HEK293 (cell line): ENCODE measurements at regions not wholly inside any gene's neighbourhood (a gene's known extent, or its start where the extent isn't known, plus 50 kb on each side); places are given as distances from the start of the nearest gene placed in this dataset.
A peak's percentile ranks its signal among the peaks of the same experiment; 100 is the strongest.
"Not testable (repeated sequence)": the region's sequence is repeated elsewhere in the genome, so short reads cannot be mapped to it uniquely, and the experiment has no call there.

ENCODE experiments used
- CTCF ChIA-PET: fragments of 350-600 bp; formaldehyde crosslinking; extraction: SDS; loops from one replicate; lab custom pipeline; 2021; ENCODE audit warnings: antibody characterized with exemption; lab: Yijun Ruan, JAX
- POLR2A ChIA-PET: fragments of 300-600 bp; formaldehyde crosslinking; extraction: SDS; loops from one replicate; lab custom pipeline; 2020; ENCODE audit warnings: antibody characterized with exemption, inconsistent platforms; lab: Yijun Ruan, JAX
- H3K27ac ChIP-seq: fragments of 200-500 bp; sonication (Bioruptor generic); 2 replicates; pipeline ENCODE4 v1.5.1; 2014; ENCODE audit warnings: low read depth, low read length, control low read depth, inconsistent platforms; ENCODE audit errors: extremely low read depth
- H3K36me3 ChIP-seq, 2 experiments: fragments of 200-500 bp in 1 of 2; sonication (Bioruptor generic) in 1 of 2; 1 replicate in 1 of 2; 2 replicates in 1 of 2; pipeline ENCODE4 v1.5.1; 2014 to 2017; ENCODE audit warnings: inconsistent platforms in 2 of 2, low read length in 2 of 2; ENCODE audit not compliant: control insufficient read depth in 2 of 2, insufficient read depth in 1 of 2
- H3K4me1 ChIP-seq: fragments of 200-500 bp; sonication (Bioruptor generic); 2 replicates; pipeline ENCODE4 v1.5.1; 2014; ENCODE audit warnings: mild to moderate bottlenecking, low read length, inconsistent platforms; ENCODE audit not compliant: control insufficient read depth, insufficient read depth
- H3K4me3 ChIP-seq: 2 replicates; pipeline ENCODE4 v1.5.1; 2011; ENCODE audit warnings: low read depth, mild to moderate bottlenecking, control low read depth, low read length, moderate library complexity
- H3K9me3 ChIP-seq: fragments of 200-500 bp; sonication (Bioruptor generic); 2 replicates; pipeline ENCODE4 v1.5.1; 2014; ENCODE audit warnings: low read depth, low read length, inconsistent platforms; ENCODE audit not compliant: control insufficient read depth, insufficient read depth
- HIC1 ChIP-seq: fragments of 450-650 bp; formaldehyde crosslinking; IDR thresholded peaks from 2 replicates; pipeline ENCODE4 v1.5.1; 2016; ENCODE audit warnings: missing biosample characterization, missing genetic modification characterization
- KLF1 ChIP-seq: fragments of 450-650 bp; formaldehyde crosslinking; IDR thresholded peaks from 2 replicates; pipeline ENCODE4 v1.5.1; 2016; ENCODE audit warnings: missing biosample characterization, missing genetic modification characterization
- MEIS1 ChIP-seq: sonication (generic); formaldehyde crosslinking; IDR thresholded peaks from 2 replicates; pipeline ENCODE4 v1.8.1; 2022; ENCODE audit warnings: missing genetic modification reagents, mild to moderate bottlenecking, borderline replicate concordance
- PBX3 ChIP-seq: sonication (generic); formaldehyde crosslinking; IDR thresholded peaks from 2 replicates; pipeline ENCODE4 v1.8.1; 2022; ENCODE audit warnings: mild to moderate bottlenecking, moderate library complexity, missing genetic modification reagents
- YY2 ChIP-seq: fragments of 450-650 bp; formaldehyde crosslinking; IDR thresholded peaks from 2 replicates; pipeline ENCODE4 v1.5.1; 2016; ENCODE audit warnings: missing biosample characterization, missing genetic modification characterization
- ZIC2 ChIP-seq: fragments of 450-650 bp; formaldehyde crosslinking; IDR thresholded peaks from 2 replicates; pipeline ENCODE4 v1.5.1; 2016; ENCODE audit warnings: missing biosample characterization, missing genetic modification characterization
- ZNF148 ChIP-seq: fragments of 450-650 bp; formaldehyde crosslinking; IDR thresholded peaks from 2 replicates; pipeline ENCODE4 v1.5.0; 2017; ENCODE audit warnings: missing biosample characterization, missing genetic modification characterization, borderline replicate concordance
- ZNF530 ChIP-seq: fragments of 450-650 bp; formaldehyde crosslinking; IDR thresholded peaks from 2 replicates; pipeline ENCODE4 v1.5.1; 2016; ENCODE audit warnings: low read depth, missing biosample characterization, missing genetic modification characterization
- ZNF692 ChIP-seq: fragments of 450-650 bp; formaldehyde crosslinking; IDR thresholded peaks from 2 replicates; pipeline ENCODE4 v1.5.1; 2016; ENCODE audit warnings: missing biosample characterization, missing genetic modification characterization
- ZXDB ChIP-seq: fragments of 450-650 bp; formaldehyde crosslinking; IDR thresholded peaks from 2 replicates; pipeline ENCODE4 v1.5.1; 2016; ENCODE audit warnings: missing biosample characterization, missing genetic modification characterization

- H3K4me3 ChIP-seq: no peak overlapping the region
- H3K9me3 ChIP-seq: no peaks in the 10 kb centered on the region
- no peak for TF ChIP-seq MEIS1 (CRISPR knock-in tag)
- TF ChIP-seq ZNF530 (tag by site-specific recombination): no peak
- no peak for TF ChIP-seq YY2 (tag by site-specific recombination)
- TF ChIP-seq KLF1 (tag by site-specific recombination): no peak
- TF ChIP-seq ZNF148 (tag by site-specific recombination): no peak
- no peak for TF ChIP-seq ZXDB (tag by site-specific recombination)
- no peak for TF ChIP-seq ZNF692 (tag by site-specific recombination)
- no peak for TF ChIP-seq PBX3
- no peak overlapping the region for H3K27ac ChIP-seq
- ChIA-PET CTCF (no interaction called here), POLR2A (no interaction called here)
- H3K36me3 ChIP-seq: no peaks in the 10 kb centered on the region
- H3K4me1 ChIP-seq: no peaks in the 10 kb centered on the region
Observed at GRCh38 chrX:119325456-119325855, 73.7 kb upstream of the SLC25A43 start.

- H3K36me3 ChIP-seq, H3K4me1 ChIP-seq, H3K27ac ChIP-seq, CTCF ChIA-PET, H3K4me3 ChIP-seq, H3K9me3 ChIP-seq, POLR2A ChIA-PET: not testable (repeated sequence)
Observed at GRCh38 chrX:119331873-119332272, 67.3 kb upstream of the SLC25A43 start.

- H3K27ac ChIP-seq, H3K9me3 ChIP-seq, H3K4me1 ChIP-seq, CTCF ChIA-PET, H3K36me3 ChIP-seq, H3K4me3 ChIP-seq: not testable (repeated sequence)
- peak; percentile 55 for TF ChIP-seq ZIC2 (tag by site-specific recombination)
- POLR2A ChIA-PET: interaction anchor here (0.6 kb wide), 1 partner anchor 31 kb away, joined by 3 read pairs; no protein-coding TSS in a partner anchor
Observed at GRCh38 chrX:119332855-119333720, 66.0 kb upstream of the SLC25A43 start.

GRCh38 chrX:119333721-119334032, 65.5 kb upstream of the SLC25A43 start:
- H3K36me3 ChIP-seq, H3K4me3 ChIP-seq, H3K9me3 ChIP-seq, H3K27ac ChIP-seq, POLR2A ChIA-PET, H3K4me1 ChIP-seq: not testable (repeated sequence)
- TF ChIP-seq HIC1 (tag by site-specific recombination): 0 out of 2 replicates have a peak, but pooled peaks have one; percentile 23
- CTCF ChIA-PET: interaction anchor here (0.6 kb wide), 1 partner anchor 756 kb away, joined by 5 read pairs; no protein-coding TSS in a partner anchor

GRCh38 chrX:119334468-119335050, 64.6 kb upstream of the SLC25A43 start:
- CTCF ChIA-PET: interaction anchor here (0.6 kb wide), 1 partner anchor 756 kb away, joined by 5 read pairs; no protein-coding TSS in a partner anchor
- H3K4me1 ChIP-seq, H3K4me3 ChIP-seq, H3K9me3 ChIP-seq, POLR2A ChIA-PET, H3K27ac ChIP-seq, H3K36me3 ChIP-seq: not testable (repeated sequence)
